ENCODE measurements at regions not wholly inside any gene's neighbourhood (a gene's known extent, or its start where the extent isn't known, plus 50 kb on each side); places are given as distances from the start of the nearest gene placed in this dataset.

- Histone ChIP-seq H3K4me3 (ENCODE audit: low read depth in 1 of 3, low read length in 3 of 3) (no peak overlapping the region), H3K27ac (ENCODE audit: low read depth in 1 of 3, low read length in 2 of 3) (no peak overlapping the region), H3K36me3 (ENCODE audit: control insufficient read depth in 3 of 3, insufficient read depth in 2 of 3, low read depth in 1 of 3, low read length in 3 of 3) (no peaks in the 10 kb centered on the region), H3K4me1 (ENCODE audit: control insufficient read depth in 3 of 3, insufficient read depth in 2 of 3, low read depth in 1 of 3, low read length in 2 of 3) (no peaks in the 10 kb centered on the region), H3K27me3 (ENCODE audit: control insufficient read depth in 3 of 3, insufficient read depth in 3 of 3, low read length in 3 of 3) (peaks cover 0 to 2% (median 0%) of the 10 kb centered on the region in 3 donors), H3K9me3 (ENCODE audit: control insufficient read depth in 2 of 2, insufficient read depth in 1 of 2, low read depth in 1 of 2, low read length in 1 of 2) (no peaks in the 10 kb centered on the region)
- WGBS, 3 donors: 73 to 83% (median 74%) methylated on average over 3 of the region's 3 CpGs
- FAIRE-seq (no peak), DNase-seq (no peak)
These were observed 130.8 kb downstream of the FOXL1 start for GRCh38 chr16:86709103-86709502.

- no peak for DNase-seq
- H3K36me3 ChIP-seq (ENCODE audit: control insufficient read depth in 3 of 3, insufficient read depth in 2 of 3, low read depth in 1 of 3, low read length in 3 of 3): no peaks in the 10 kb centered on the region
- H3K27me3 ChIP-seq (ENCODE audit: control insufficient read depth in 3 of 3, insufficient read depth in 3 of 3, low read length in 3 of 3): peaks cover 0 to 2% (median 0%) of the 10 kb centered on the region in 3 donors
- H3K4me3 ChIP-seq (ENCODE audit: low read depth in 1 of 3, low read length in 3 of 3): no peak overlapping the region
- no peaks in the 10 kb centered on the region for H3K9me3 ChIP-seq (ENCODE audit: control insufficient read depth in 2 of 2, insufficient read depth in 1 of 2, low read depth in 1 of 2, low read length in 1 of 2)
- WGBS, 3 donors: 80 to 85% (median 83%) methylated on average over 31 of the region's 31 CpGs
- no peak for FAIRE-seq
- H3K4me1 ChIP-seq (ENCODE audit: control insufficient read depth in 3 of 3, insufficient read depth in 2 of 3, low read depth in 1 of 3, low read length in 2 of 3): no peaks in the 10 kb centered on the region
- no peak overlapping the region for H3K27ac ChIP-seq (ENCODE audit: low read depth in 1 of 3, low read length in 2 of 3)
These were observed 131.7 kb downstream of the FOXL1 start for GRCh38 chr16:86709902-86710601.

- H3K4me3 ChIP-seq (ENCODE audit: low read depth in 1 of 3, low read length in 3 of 3): no peak overlapping the region
- DNase-seq (no peak), FAIRE-seq (no peak)
- peaks cover 0 to 2% (median 1%) of the 10 kb centered on the region in 3 donors for H3K27me3 ChIP-seq (ENCODE audit: control insufficient read depth in 3 of 3, insufficient read depth in 3 of 3, low read length in 3 of 3)
- H3K27ac ChIP-seq (ENCODE audit: low read depth in 1 of 3, low read length in 2 of 3): no peak overlapping the region
- no peaks in the 10 kb centered on the region for H3K4me1 ChIP-seq (ENCODE audit: control insufficient read depth in 3 of 3, insufficient read depth in 2 of 3, low read depth in 1 of 3, low read length in 2 of 3)
- no peaks in the 10 kb centered on the region for H3K36me3 ChIP-seq (ENCODE audit: control insufficient read depth in 3 of 3, insufficient read depth in 2 of 3, low read depth in 1 of 3, low read length in 3 of 3)
- WGBS, 3 donors: 69 to 78% (median 69%) methylated on average over 8 of the region's 8 CpGs
- H3K9me3 ChIP-seq (ENCODE audit: control insufficient read depth in 2 of 2, insufficient read depth in 1 of 2, low read depth in 1 of 2, low read length in 1 of 2): no peaks in the 10 kb centered on the region
These were observed 132.2 kb downstream of the FOXL1 start for GRCh38 chr16:86710602-86710950.

GRCh38 chr16:86712158-86713009 lies 134.0 kb downstream of the FOXL1 start:
- H3K36me3 ChIP-seq (ENCODE audit: control insufficient read depth in 3 of 3, insufficient read depth in 2 of 3, low read depth in 1 of 3, low read length in 3 of 3): no peaks in the 10 kb centered on the region
- no peaks in the 10 kb centered on the region for H3K9me3 ChIP-seq (ENCODE audit: control insufficient read depth in 2 of 2, insufficient read depth in 1 of 2, low read depth in 1 of 2, low read length in 1 of 2)
- peaks cover 0 to 6% (median 2%) of the 10 kb centered on the region in 3 donors for H3K27me3 ChIP-seq (ENCODE audit: control insufficient read depth in 3 of 3, insufficient read depth in 3 of 3, low read length in 3 of 3)
- DNase-seq (no peak), FAIRE-seq (no peak)
- 86 to 89% (median 87%) methylated on average over 16 to 18 of the region's 18 CpGs for WGBS, 3 donors
- H3K4me1 ChIP-seq (ENCODE audit: control insufficient read depth in 3 of 3, insufficient read depth in 2 of 3, low read depth in 1 of 3, low read length in 2 of 3): no peaks in the 10 kb centered on the region
- no peak overlapping the region for H3K4me3 ChIP-seq (ENCODE audit: low read depth in 1 of 3, low read length in 3 of 3)
- no peak overlapping the region for H3K27ac ChIP-seq (ENCODE audit: low read depth in 1 of 3, low read length in 2 of 3)

- no peak overlapping the region for H3K27ac ChIP-seq (ENCODE audit: low read depth in 1 of 3, low read length in 2 of 3)
- H3K9me3 ChIP-seq (ENCODE audit: control insufficient read depth in 2 of 2, insufficient read depth in 1 of 2, low read depth in 1 of 2, low read length in 1 of 2): no peaks in the 10 kb centered on the region
- H3K27me3 ChIP-seq (ENCODE audit: control insufficient read depth in 3 of 3, insufficient read depth in 3 of 3, low read length in 3 of 3): peaks cover 0 to 6% (median 2%) of the 10 kb centered on the region in 3 donors
- no peak overlapping the region for H3K4me3 ChIP-seq (ENCODE audit: low read depth in 1 of 3, low read length in 3 of 3)
- no peaks in the 10 kb centered on the region for H3K4me1 ChIP-seq (ENCODE audit: control insufficient read depth in 3 of 3, insufficient read depth in 2 of 3, low read depth in 1 of 3, low read length in 2 of 3)
- H3K36me3 ChIP-seq (ENCODE audit: control insufficient read depth in 3 of 3, insufficient read depth in 2 of 3, low read depth in 1 of 3, low read length in 3 of 3): no peaks in the 10 kb centered on the region
- no peak for DNase-seq
- 81 to 86% (median 84%) methylated on average over 25 of the region's 25 CpGs for WGBS, 3 donors
- FAIRE-seq: no peak
These were observed 134.8 kb downstream of the FOXL1 start for GRCh38 chr16:86713021-86713631.

GRCh38 chr16:86714166-86714565 lies 135.8 kb downstream of the FOXL1 start:
- Histone ChIP-seq H3K27me3 (ENCODE audit: control insufficient read depth in 3 of 3, insufficient read depth in 3 of 3, low read length in 3 of 3) (peaks cover 0 to 6% (median 2%) of the 10 kb centered on the region in 3 donors), H3K4me1 (ENCODE audit: control insufficient read depth in 3 of 3, insufficient read depth in 2 of 3, low read depth in 1 of 3, low read length in 2 of 3) (no peaks in the 10 kb centered on the region), H3K36me3 (ENCODE audit: control insufficient read depth in 3 of 3, insufficient read depth in 2 of 3, low read depth in 1 of 3, low read length in 3 of 3) (no peaks in the 10 kb centered on the region), H3K4me3 (ENCODE audit: low read depth in 1 of 3, low read length in 3 of 3) (no peak overlapping the region), H3K9me3 (ENCODE audit: control insufficient read depth in 2 of 2, insufficient read depth in 1 of 2, low read depth in 1 of 2, low read length in 1 of 2) (no peaks in the 10 kb centered on the region), H3K27ac (ENCODE audit: low read depth in 1 of 3, low read length in 2 of 3) (no peak overlapping the region)
- 53 to 58% (median 54%) methylated on average over 4 of the region's 4 CpGs for WGBS, 3 donors
- no peak for FAIRE-seq
- DNase-seq: no peak

GRCh38 chr16:86716649-86717048 lies 138.3 kb downstream of the FOXL1 start:
- DNase-seq (no peak), FAIRE-seq (no peak)
- Histone ChIP-seq H3K4me3 (ENCODE audit: low read depth in 1 of 3, low read length in 3 of 3) (no peak overlapping the region), H3K36me3 (ENCODE audit: control insufficient read depth in 3 of 3, insufficient read depth in 2 of 3, low read depth in 1 of 3, low read length in 3 of 3) (no peaks in the 10 kb centered on the region), H3K9me3 (ENCODE audit: control insufficient read depth in 2 of 2, insufficient read depth in 1 of 2, low read depth in 1 of 2, low read length in 1 of 2) (no peaks in the 10 kb centered on the region), H3K27ac (ENCODE audit: low read depth in 1 of 3, low read length in 2 of 3) (no peak overlapping the region), H3K4me1 (ENCODE audit: control insufficient read depth in 3 of 3, insufficient read depth in 2 of 3, low read depth in 1 of 3, low read length in 2 of 3) (no peaks in the 10 kb centered on the region), H3K27me3 (ENCODE audit: control insufficient read depth in 3 of 3, insufficient read depth in 3 of 3, low read length in 3 of 3) (peaks cover 0 to 6% (median 4%) of the 10 kb centered on the region in 3 donors)
- 69 to 73% (median 73%) methylated on average over 9 of the region's 9 CpGs for WGBS, 3 donors

DNA sequence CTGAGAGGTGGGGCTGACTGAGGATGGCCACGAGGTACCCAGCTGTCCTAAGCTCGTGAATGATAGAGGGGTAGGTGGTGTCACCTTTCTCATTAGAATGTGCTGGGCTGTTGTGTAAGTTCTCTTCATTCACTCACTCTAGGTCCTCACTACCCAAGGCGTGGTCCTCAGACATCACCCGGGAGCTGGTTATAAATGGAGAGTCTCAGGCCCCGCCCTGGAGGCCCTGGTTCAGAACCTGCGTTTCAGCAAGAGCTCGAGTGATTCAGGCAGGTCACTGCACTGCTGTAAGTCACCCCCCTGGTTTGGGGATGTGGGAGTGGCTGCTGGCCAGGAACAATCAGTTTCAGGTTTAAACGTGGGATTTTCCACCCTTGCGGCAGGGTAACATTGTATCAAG lies 139.8 kb downstream of the FOXL1 start:
- FAIRE-seq: no peak
- Histone ChIP-seq H3K4me3 (ENCODE audit: low read depth in 1 of 3, low read length in 3 of 3) (no peak overlapping the region), H3K36me3 (ENCODE audit: control insufficient read depth in 3 of 3, insufficient read depth in 2 of 3, low read depth in 1 of 3, low read length in 3 of 3) (no peaks in the 10 kb centered on the region), H3K9me3 (ENCODE audit: control insufficient read depth in 2 of 2, insufficient read depth in 1 of 2, low read depth in 1 of 2, low read length in 1 of 2) (no peaks in the 10 kb centered on the region), H3K4me1 (ENCODE audit: control insufficient read depth in 3 of 3, insufficient read depth in 2 of 3, low read depth in 1 of 3, low read length in 2 of 3) (no peaks in the 10 kb centered on the region), H3K27me3 (ENCODE audit: control insufficient read depth in 3 of 3, insufficient read depth in 3 of 3, low read length in 3 of 3) (peaks cover 0 to 6% (median 4%) of the 10 kb centered on the region in 3 donors), H3K27ac (ENCODE audit: low read depth in 1 of 3, low read length in 2 of 3) (no peak overlapping the region)
- no peak for DNase-seq
- WGBS, 3 donors: 21 to 28% (median 27%) methylated on average over 9 of the region's 9 CpGs

All from small intestine (tissue), 7 donors.